Coronary artery (tissue), 2 donors: ENCODE measurements at regions not wholly inside any gene's neighbourhood (a gene's known extent, or its start where the extent isn't known, plus 50 kb on each side); places are given as distances from the start of the nearest gene placed in this dataset.
"Not testable (repeated sequence)": the region's sequence is repeated elsewhere in the genome, so short reads cannot be mapped to it uniquely, and the experiment has no call there.

ENCODE experiments used
- DNase-seq: peaks from one replicate; pipeline ENCODE4 v3.0.0-alpha.2; 2017; ENCODE audit warnings: low spot score
- H3K27ac ChIP-seq, 2 donors: fragments of 200-600 bp; sonication (generic); one replicate each; pipeline ENCODE4 v1.5.1; 2016 to 2019
- H3K4me3 ChIP-seq: fragments of 200-600 bp; sonication (generic); 2 replicates; pipeline ENCODE4 v1.5.1; 2016; ENCODE audit warnings: mild to moderate bottlenecking, moderate library complexity
- CTCF ChIP-seq: fragments of 200-600 bp; sonication (generic); IDR thresholded peaks from one replicate; pipeline ENCODE4 v1.5.1; 2019; ENCODE audit warnings: antibody characterized with exemption

DNA sequence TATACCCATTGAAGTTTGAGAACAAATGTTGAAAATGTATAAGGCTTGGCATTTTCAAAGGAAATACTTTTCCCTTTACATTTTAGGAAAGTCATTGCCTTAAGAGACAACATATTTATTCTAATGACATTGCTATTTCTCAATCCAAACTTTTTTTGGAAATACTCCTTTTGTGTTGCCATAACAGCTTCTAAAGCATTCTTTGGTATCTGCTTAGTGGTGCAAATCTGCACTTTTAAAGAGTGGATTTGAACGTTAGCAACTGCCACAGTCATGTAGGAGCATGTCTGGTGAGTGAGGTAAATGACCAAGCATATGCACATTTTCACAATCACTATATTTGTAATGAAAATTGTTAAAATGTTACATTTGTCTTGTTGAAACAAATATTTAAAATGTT, 124.4 kb upstream of the GORAB start:
- no peak for DNase-seq
- no peak overlapping the region for H3K27ac ChIP-seq
- TF ChIP-seq CTCF = no peak
- H3K4me3 ChIP-seq = no peak overlapping the region

DNA sequence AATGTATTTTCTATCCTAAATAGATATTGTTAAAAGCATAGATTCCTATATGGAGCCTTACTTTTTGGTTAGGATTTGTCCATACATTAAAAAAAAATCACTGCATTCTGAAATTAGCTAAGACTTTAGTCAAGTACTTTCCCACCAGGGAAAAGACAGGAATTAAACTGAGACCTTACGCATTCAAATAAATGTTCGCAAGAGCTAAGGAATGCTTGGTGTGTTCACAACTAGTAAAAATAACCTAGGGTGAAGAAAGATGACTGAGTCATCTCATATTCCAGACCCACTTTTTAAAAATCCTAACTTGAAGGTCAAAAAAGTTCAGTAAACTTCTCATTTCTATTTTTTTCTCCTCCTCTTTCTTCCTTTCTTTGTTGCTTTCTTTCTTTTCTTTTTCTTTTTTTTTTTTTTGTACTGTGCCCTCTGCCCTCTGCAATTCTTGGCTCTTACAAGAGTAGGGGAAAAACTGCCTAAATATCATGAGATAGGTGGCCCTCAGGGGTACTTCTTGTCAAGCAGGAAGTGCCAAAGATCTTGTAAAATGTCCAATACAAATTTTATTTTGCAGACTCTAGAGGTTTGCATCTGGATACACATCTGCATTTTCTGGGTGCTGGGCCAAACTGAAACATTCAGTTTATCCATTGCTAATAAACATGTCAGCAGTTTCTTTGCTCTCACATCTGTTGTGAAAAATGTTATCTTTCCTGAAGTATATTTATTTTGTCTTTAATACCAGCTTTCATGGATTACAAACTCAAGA, 121.4 kb upstream of the GORAB start:
- DNase-seq = no peak
- peak overlapping the region; percentile 72 to 76 for H3K27ac ChIP-seq

GRCh38 chr1:170414989-170415709, 116.8 kb upstream of the GORAB start:
- TF ChIP-seq CTCF = no peak
- Histone ChIP-seq H3K27ac (peak overlapping the region; percentile 67 to 68), H3K4me3 (no peak overlapping the region)
- no peak for DNase-seq

More for the DNA sequence above, 121.4 kb upstream of the GORAB start:
- TF ChIP-seq CTCF = no peak
- no peak overlapping the region for H3K4me3 ChIP-seq

DNA sequence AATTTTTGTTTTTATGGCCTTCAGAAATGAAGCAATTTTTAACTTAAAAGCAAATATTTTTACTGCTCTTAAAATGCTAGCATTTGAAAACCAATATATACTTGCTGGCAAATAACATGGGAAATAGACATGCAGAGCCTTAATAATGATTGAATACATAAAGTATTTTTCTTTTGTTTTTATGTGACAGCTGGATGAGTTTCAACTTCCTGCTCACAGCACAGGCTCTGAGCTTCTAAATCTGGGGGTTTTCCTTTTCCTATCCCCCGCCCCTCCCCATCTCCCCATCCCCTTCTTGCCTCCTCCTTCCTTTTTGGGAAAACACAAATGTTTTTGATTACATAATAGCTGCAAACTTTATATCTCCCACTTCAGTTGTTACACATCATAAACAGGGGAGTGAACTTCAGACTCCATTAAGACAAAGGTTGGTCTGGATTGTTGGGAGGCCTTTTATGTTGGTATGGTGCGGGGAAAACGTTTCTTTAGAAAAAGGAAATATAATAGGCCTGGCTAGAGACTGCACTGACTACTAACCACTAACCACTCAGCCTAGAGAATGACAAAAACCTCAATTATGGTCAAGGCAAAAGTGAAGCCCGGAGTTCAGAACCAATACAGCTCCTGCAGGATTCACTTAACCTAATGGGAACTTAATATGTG, 116.1 kb upstream of the GORAB start:
- Histone ChIP-seq H3K4me3 (no peak overlapping the region), H3K27ac (peak overlapping the region; percentile 67 to 68)
- TF ChIP-seq CTCF = no peak
- DNase-seq = no peak

DNA sequence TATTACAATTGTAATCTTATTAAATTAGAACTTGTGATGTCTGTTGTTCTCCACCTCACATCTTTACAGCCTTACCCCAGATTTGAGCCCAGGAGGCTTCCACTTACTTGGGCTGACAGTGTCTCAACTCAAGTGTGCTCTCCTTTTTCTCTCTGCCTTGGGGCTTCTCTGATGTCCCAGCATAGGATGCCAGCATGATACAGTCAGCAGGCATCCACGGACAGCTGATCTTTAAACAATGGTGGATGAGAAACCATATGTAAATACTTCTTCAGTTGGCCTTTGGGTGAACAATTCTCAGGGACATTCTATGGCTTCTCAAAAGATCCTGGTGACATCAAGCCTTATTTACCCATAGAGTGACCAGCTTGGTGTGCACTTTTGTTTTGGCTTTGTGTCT, 107.6 kb upstream of the GORAB start:
- TF ChIP-seq CTCF = no peak
- Histone ChIP-seq H3K27ac (no peak overlapping the region), H3K4me3 (no peak overlapping the region)
- no peak for DNase-seq

DNA sequence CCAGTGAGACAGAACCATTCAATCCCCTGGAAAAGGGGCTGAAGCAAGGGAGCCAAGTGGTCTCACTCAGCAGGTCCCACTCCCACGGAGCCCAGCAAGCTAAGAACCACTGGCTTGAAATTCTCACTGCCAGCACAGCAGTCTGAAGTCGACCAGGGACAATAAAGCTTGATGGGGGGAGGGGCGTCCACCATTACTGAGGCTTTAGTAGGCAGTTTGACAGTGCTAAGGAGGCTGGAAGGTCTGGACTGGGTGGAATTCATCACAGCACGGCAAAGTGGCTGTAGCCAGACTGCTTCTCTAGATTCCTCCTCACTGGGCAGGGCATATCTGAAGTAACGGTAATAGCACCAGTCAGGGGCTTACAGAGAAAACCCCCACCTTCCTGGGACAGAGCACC, 105.4 kb upstream of the GORAB start:
- no peak overlapping the region for H3K4me3 ChIP-seq
- TF ChIP-seq CTCF = no peak
- no peak overlapping the region for H3K27ac ChIP-seq
- no peak for DNase-seq

GRCh38 chr1:170427002-170427401, 105.0 kb upstream of the GORAB start:
- not testable (repeated sequence) for H3K27ac ChIP-seq, H3K4me3 ChIP-seq, DNase-seq
